ENCODE measurements at regions not wholly inside any gene's neighbourhood (a gene's known extent, or its start where the extent isn't known, plus 50 kb on each side); places are given as distances from the start of the nearest gene placed in this dataset.

- in situ Hi-C loops (cut with MboI; ENCODE audit: low pct_unique_long_range_greater_than_20kb, low sequenced_read_pairs, unreplicated experiment): no loop called here
- TF ChIP-seq CTCF (IDR thresholded peaks at IDR 0.05; ENCODE audit: extremely low read depth, insufficient read depth, missing control alignments): no peak
- DNase-seq (ENCODE audit: low spot score): no peak
Measured at GRCh38 chr5:152094716-152095115, 170.1 kb upstream of the GLRA1 start.

GRCh38 chr5:152094060-152094459 is 169.4 kb upstream of the GLRA1 start:
- DNase-seq (ENCODE audit: low spot score): no peak
- TF ChIP-seq CTCF (IDR thresholded peaks at IDR 0.05; ENCODE audit: extremely low read depth, insufficient read depth, missing control alignments): no peak
- in situ Hi-C loops (cut with MboI; ENCODE audit: low pct_unique_long_range_greater_than_20kb, low sequenced_read_pairs, unreplicated experiment): no loop called here

- no peak for TF ChIP-seq CTCF (IDR thresholded peaks at IDR 0.05; ENCODE audit: extremely low read depth, insufficient read depth, missing control alignments)
- in situ Hi-C loops (cut with MboI; ENCODE audit: low pct_unique_long_range_greater_than_20kb, low sequenced_read_pairs, unreplicated experiment): no loop called here
- DNase-seq (ENCODE audit: low spot score): no peak
Measured at GRCh38 chr5:152092580-152092979, 167.9 kb upstream of the GLRA1 start.

- no peak for TF ChIP-seq CTCF (IDR thresholded peaks at IDR 0.05; ENCODE audit: extremely low read depth, insufficient read depth, missing control alignments)
- DNase-seq (ENCODE audit: low spot score): no peak
- in situ Hi-C loops (cut with MboI; ENCODE audit: low pct_unique_long_range_greater_than_20kb, low sequenced_read_pairs, unreplicated experiment): no loop called here
Measured at GRCh38 chr5:152089644-152090043, 165.0 kb upstream of the GLRA1 start.

- in situ Hi-C loops (cut with MboI; ENCODE audit: low pct_unique_long_range_greater_than_20kb, low sequenced_read_pairs, unreplicated experiment): no loop called here
- DNase-seq (ENCODE audit: low spot score): no peak
- no peak for TF ChIP-seq CTCF (IDR thresholded peaks at IDR 0.05; ENCODE audit: extremely low read depth, insufficient read depth, missing control alignments)
Measured at GRCh38 chr5:152086668-152087067, 162.0 kb upstream of the GLRA1 start.

GRCh38 chr5:152084476-152084875 is 159.8 kb upstream of the GLRA1 start:
- no peak for DNase-seq (ENCODE audit: low spot score)
- in situ Hi-C loops (cut with MboI; ENCODE audit: low pct_unique_long_range_greater_than_20kb, low sequenced_read_pairs, unreplicated experiment): no loop called here
- no peak for TF ChIP-seq CTCF (IDR thresholded peaks at IDR 0.05; ENCODE audit: extremely low read depth, insufficient read depth, missing control alignments)

GRCh38 chr5:152083231-152083630 is 158.6 kb upstream of the GLRA1 start:
- no peak for TF ChIP-seq CTCF (IDR thresholded peaks at IDR 0.05; ENCODE audit: extremely low read depth, insufficient read depth, missing control alignments)
- in situ Hi-C loops (cut with MboI; ENCODE audit: low pct_unique_long_range_greater_than_20kb, low sequenced_read_pairs, unreplicated experiment): no loop called here
- DNase-seq (ENCODE audit: low spot score): no peak

All from GM13977 (cell line).